Smooth muscle cell (in vitro differentiated cells): ENCODE measurements at regions not wholly inside any gene's neighbourhood (a gene's known extent, or its start where the extent isn't known, plus 50 kb on each side); places are given as distances from the start of the nearest gene placed in this dataset.

ENCODE experiments used
- DNase-seq: peaks from one replicate; lab custom pipeline; 2025; ENCODE audit not compliant: unreplicated experiment; lab: John Stamatoyannopoulos, UW
- H2AFZ ChIP-seq: fragments of 200-600 bp; sonication (generic); 2 replicates; pipeline ENCODE4 v1.6.0; 2016; ENCODE audit warnings: antibody characterized with exemption, low read depth, mild to moderate bottlenecking
- H3F3A ChIP-seq: fragments of 200-600 bp; sonication (generic); 2 replicates; pipeline ENCODE4 v1.6.0; 2017; ENCODE audit warnings: antibody characterized with exemption, low read depth
- H3K27ac ChIP-seq: fragments of 200-600 bp; sonication (generic); 2 replicates; pipeline ENCODE4 v1.5.1; 2016; ENCODE audit warnings: low read depth, mild to moderate bottlenecking
- H3K27me3 ChIP-seq: fragments of 200-600 bp; sonication (generic); 2 replicates; pipeline ENCODE4 v1.6.1; 2016; ENCODE audit warnings: low read depth, mild to moderate bottlenecking
- H3K36me3 ChIP-seq: fragments of 200-600 bp; sonication (generic); 2 replicates; pipeline ENCODE4 v1.5.1; 2016; ENCODE audit warnings: low read depth
- H3K4me1 ChIP-seq: fragments of 200-600 bp; sonication (generic); 2 replicates; pipeline ENCODE4 v1.5.1; 2016; ENCODE audit warnings: low read depth
- H3K4me2 ChIP-seq: fragments of 200-600 bp; sonication (generic); 2 replicates; pipeline ENCODE4 v1.6.0; 2016; ENCODE audit warnings: mild to moderate bottlenecking
- H3K4me3 ChIP-seq: fragments of 200-600 bp; sonication (generic); 2 replicates; pipeline ENCODE4 v1.5.1; 2016; ENCODE audit warnings: mild to moderate bottlenecking
- H3K79me2 ChIP-seq: fragments of 200-600 bp; sonication (generic); 2 replicates; pipeline ENCODE4 v1.6.0; 2016; ENCODE audit warnings: low read depth, mild to moderate bottlenecking
- H3K9ac ChIP-seq: fragments of 200-600 bp; sonication (generic); 2 replicates; pipeline ENCODE4 v1.6.0; 2016; ENCODE audit warnings: low read depth
- H3K9me3 ChIP-seq: fragments of 200-600 bp; sonication (generic); replicated peaks from 2 replicates; pipeline ENCODE4 v1.5.1; 2016; ENCODE audit warnings: low read depth
- H4K20me1 ChIP-seq: fragments of 200-600 bp; sonication (generic); 2 replicates; pipeline ENCODE4 v1.6.0; 2016; ENCODE audit warnings: low read depth
- WGBS: methylation state at CpG from one replicate; pipeline ENCODE4 v1.1.7; 2016; ENCODE audit warnings: low lambda C conversion rate; 5-methylcytosine and 5-hydroxymethylcytosine counted together
- TF ChIP-seq, protein P1 (sequence below): fragments of 200-600 bp; sonication (generic); IDR thresholded peaks from 2 replicates; pipeline ENCODE4 v1.5.1; 2017; ENCODE audit warnings: borderline replicate concordance, mild to moderate bottlenecking, antibody characterized with exemption; ENCODE audit not compliant: insufficient read depth, poor library complexity, severe bottlenecking

DNA sequence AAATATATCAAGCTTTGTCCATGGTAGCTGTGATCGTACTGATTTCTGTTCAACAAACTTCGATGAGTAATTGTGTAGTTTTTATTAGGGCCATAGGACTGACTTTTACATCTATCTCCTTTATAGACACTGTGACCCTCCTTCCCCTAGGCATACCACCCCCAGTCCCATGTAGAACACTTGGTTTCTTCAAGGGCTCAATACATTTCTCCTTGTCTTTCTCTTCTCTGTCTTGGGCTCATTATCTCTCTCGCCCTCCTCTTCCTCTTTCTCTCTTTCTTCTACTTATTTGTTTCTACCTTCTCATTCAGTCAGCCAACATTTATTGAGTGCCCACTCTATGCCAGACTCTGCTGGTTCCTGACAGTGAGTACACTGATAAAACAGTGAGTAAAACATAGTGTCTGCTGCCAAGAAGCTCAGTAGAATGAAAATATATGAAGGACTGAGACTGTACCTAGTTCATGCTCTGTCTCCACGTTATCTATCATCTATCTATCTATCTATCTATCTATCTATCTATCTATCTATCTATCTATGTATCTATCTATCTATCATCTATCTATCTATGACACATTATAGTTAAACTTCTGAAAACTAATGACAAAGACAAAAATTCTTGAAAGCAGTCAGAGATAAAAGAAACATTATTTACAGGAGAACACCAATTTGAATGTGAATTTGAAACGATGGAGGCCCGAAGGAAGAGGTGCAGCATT lies 122.8 kb downstream of the RBMX2 start:
- H3K4me1 ChIP-seq = no peaks in the 10 kb centered on the region
- H3K9me3 ChIP-seq = no peaks in the 10 kb centered on the region
- no peak overlapping the region for H3K27ac ChIP-seq
- no peak overlapping the region for H3K9ac ChIP-seq
- DNase-seq = no peak
- no peak overlapping the region for H3K4me3 ChIP-seq
- H4K20me1 ChIP-seq = no peaks in the 10 kb centered on the region
- TF ChIP-seq, protein P1, sequence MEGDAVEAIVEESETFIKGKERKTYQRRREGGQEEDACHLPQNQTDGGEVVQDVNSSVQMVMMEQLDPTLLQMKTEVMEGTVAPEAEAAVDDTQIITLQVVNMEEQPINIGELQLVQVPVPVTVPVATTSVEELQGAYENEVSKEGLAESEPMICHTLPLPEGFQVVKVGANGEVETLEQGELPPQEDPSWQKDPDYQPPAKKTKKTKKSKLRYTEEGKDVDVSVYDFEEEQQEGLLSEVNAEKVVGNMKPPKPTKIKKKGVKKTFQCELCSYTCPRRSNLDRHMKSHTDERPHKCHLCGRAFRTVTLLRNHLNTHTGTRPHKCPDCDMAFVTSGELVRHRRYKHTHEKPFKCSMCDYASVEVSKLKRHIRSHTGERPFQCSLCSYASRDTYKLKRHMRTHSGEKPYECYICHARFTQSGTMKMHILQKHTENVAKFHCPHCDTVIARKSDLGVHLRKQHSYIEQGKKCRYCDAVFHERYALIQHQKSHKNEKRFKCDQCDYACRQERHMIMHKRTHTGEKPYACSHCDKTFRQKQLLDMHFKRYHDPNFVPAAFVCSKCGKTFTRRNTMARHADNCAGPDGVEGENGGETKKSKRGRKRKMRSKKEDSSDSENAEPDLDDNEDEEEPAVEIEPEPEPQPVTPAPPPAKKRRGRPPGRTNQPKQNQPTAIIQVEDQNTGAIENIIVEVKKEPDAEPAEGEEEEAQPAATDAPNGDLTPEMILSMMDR = no peak
- H3F3A ChIP-seq = no peaks in the 10 kb centered on the region
- H3K27me3 ChIP-seq = no peaks in the 10 kb centered on the region
- H3K4me2 ChIP-seq = no peak overlapping the region
- no peak overlapping the region for H2AFZ ChIP-seq
- no peaks in the 10 kb centered on the region for H3K36me3 ChIP-seq
- no peaks in the 10 kb centered on the region for H3K79me2 ChIP-seq
- 72% methylated on average over 6 of the region's 6 CpGs for WGBS

DNA sequence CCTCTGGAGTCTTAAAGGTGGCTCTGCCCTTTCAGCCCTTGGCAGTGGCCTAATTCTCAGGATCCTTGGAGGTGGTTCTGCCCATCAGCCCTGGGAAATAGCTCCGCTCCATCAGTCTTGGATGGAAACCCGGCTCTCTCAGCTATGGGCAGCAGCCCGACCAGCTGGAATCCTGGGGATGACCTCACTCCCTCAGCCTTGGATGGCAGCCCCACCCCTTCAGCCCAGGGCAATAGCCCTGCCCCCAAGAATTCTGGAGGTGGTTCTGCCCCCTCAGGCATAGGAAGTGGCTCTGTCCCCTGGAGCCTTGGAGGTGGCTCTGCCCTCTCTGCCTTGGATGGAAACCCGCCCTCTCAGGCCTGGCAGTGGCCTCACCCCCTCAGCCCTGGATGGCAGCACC lies 127.7 kb downstream of the RBMX2 start:
- Histone ChIP-seq H3K4me2 (no peak overlapping the region), H3K27me3 (no peaks in the 10 kb centered on the region), H3F3A (no peaks in the 10 kb centered on the region), H3K36me3 (no peaks in the 10 kb centered on the region), H3K4me3 (no peak overlapping the region), H3K4me1 (no peaks in the 10 kb centered on the region), H3K9me3 (no peaks in the 10 kb centered on the region), H3K9ac (no peak overlapping the region), H3K79me2 (no peaks in the 10 kb centered on the region), H3K27ac (no peak overlapping the region), H2AFZ (no peak overlapping the region), H4K20me1 (no peaks in the 10 kb centered on the region)
- no peak for DNase-seq
- TF ChIP-seq, protein P1 = no peak
- WGBS = 86% methylated on average over 4 of the region's 4 CpGs

DNA sequence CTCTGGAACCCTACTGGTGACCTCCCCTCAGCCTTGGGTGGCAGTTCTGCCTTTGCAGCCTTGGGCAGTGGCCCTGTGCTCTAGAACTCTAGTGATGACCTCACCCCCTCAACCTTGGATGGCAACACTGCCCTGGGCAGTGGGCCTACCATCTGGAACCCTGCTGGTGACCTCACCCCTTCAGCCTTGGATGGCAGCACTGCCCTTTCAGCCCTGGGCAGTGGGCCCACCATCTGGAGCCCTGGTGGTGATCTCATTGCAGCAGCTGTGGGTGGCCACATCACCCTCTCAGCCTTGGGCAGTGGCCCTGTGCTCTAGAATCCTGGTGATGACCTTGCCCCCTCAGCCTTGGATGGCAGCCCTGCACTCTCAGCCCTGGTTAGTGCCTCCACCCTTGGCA lies 129.3 kb downstream of the RBMX2 start:
- DNase-seq = no peak
- no peak overlapping the region for H3K9ac ChIP-seq
- H3K27me3 ChIP-seq = no peaks in the 10 kb centered on the region
- H4K20me1 ChIP-seq = no peaks in the 10 kb centered on the region
- no peak overlapping the region for H3K27ac ChIP-seq
- no peaks in the 10 kb centered on the region for H3K9me3 ChIP-seq
- H3K36me3 ChIP-seq = no peaks in the 10 kb centered on the region
- no peak overlapping the region for H3K4me3 ChIP-seq
- H2AFZ ChIP-seq = no peak overlapping the region
- TF ChIP-seq, protein P1 = no peak
- H3K4me2 ChIP-seq = no peak overlapping the region
- H3F3A ChIP-seq = no peaks in the 10 kb centered on the region
- H3K79me2 ChIP-seq = no peaks in the 10 kb centered on the region
- no peaks in the 10 kb centered on the region for H3K4me1 ChIP-seq

DNA sequence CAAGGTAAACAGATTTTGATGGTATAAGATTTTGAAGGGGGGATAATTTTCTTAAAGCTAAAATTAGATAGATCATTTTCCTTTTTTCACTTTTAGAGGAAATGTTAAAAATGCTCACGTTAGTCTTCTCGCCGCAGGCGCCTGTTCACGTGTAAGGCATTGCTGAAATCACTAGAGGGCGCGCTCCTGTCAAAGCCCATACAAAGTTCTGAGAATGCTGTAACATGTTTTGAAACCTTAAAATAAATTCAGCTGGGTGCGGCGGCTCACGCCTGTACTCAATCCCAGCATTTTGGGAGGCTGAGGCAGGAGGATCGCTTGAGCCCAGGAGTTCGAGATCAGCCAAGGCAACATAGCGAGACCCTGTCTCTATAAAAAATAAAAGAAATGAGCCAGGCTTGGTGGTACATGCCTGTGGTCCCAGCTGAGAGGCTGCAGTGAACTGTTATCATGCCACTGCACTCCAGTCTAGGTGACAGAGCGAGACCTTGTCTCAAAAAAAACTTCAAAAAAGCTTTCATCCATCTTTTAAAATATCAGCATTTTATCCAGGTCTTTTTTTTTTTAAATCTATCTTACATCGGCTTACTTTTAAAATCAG lies 138.0 kb downstream of the RBMX2 start:
- Histone ChIP-seq H4K20me1 (no peaks in the 10 kb centered on the region), H3F3A (no peaks in the 10 kb centered on the region), H3K4me2 (no peak overlapping the region), H2AFZ (no peak overlapping the region), H3K9me3 (no peaks in the 10 kb centered on the region), H3K27ac (no peak overlapping the region), H3K9ac (no peak overlapping the region), H3K27me3 (no peaks in the 10 kb centered on the region), H3K36me3 (no peaks in the 10 kb centered on the region), H3K79me2 (no peaks in the 10 kb centered on the region), H3K4me3 (no peak overlapping the region), H3K4me1 (no peaks in the 10 kb centered on the region)
- 40% methylated on average over 15 of the region's 15 CpGs for WGBS
- no peak for DNase-seq
- TF ChIP-seq, protein P1 = peak; percentile 60
